ENCODE measurements at regions not wholly inside any gene's neighbourhood (a gene's known extent, or its start where the extent isn't known, plus 50 kb on each side); places are given as distances from the start of the nearest gene placed in this dataset.

GRCh38 chr13:61722119-61722518 is 306.5 kb upstream of the PCDH20 start:
- DNase-seq: no peak

DNA sequence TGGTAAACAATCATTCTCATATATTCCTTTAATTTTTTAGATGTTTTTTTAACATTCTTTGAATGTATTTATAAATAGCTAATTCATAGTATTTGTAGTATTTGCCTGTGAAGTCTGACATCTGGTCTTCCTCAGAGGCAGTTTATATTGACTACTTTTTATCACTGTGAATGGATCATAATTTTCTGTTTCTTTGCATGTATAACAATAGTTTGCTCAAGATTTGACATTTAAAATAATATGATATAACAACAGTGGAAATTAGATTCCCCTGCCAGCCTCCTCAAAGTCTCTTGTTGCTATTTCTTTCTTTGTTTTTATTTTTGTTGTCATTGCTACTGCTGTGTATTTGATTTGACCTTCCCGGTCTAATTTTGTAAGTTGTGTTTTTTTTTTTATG is 297.0 kb upstream of the PCDH20 start:
- no peak for DNase-seq

DNA sequence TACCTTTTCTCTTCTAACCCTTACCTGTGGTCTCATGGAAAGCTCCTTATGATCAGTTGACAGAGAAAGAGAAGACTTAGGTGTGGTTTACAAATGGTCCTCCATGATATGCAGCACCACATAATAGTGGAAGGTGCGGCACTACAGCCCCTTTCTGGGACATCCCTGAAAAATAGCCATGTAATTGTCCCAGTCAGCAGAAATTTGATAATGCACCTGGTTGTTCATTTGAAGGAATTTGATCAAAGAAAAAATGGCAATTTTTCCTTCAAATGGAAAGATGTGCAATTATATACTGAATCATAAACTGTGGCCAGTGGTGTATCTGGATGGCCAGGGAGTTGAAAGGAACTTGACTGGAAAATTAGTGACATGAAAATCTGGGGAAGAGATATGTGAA is 293.6 kb upstream of the PCDH20 start:
- no peak for DNase-seq

GRCh38 chr13:61706899-61707298 is 291.2 kb upstream of the PCDH20 start:
- no peak for DNase-seq

DNA sequence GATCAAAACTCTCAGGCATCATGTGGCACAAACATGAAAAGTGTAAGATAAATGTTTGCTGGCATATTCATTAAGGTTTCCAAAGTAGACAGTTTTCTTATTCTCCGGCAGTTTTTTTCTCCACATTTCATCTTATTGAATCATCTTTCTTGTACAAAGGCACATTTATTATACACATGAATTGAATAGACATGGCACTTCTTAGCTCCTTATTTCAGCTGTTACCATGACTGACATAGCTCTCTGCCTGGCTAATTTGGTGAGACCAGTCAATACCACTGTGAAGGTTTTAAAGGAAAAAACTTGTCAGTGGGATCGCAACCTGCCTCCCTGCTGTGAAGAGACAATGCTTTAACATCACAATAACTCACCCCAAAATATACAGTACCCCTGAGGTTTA is 285.0 kb upstream of the PCDH20 start:
- DNase-seq: no peak

DNA sequence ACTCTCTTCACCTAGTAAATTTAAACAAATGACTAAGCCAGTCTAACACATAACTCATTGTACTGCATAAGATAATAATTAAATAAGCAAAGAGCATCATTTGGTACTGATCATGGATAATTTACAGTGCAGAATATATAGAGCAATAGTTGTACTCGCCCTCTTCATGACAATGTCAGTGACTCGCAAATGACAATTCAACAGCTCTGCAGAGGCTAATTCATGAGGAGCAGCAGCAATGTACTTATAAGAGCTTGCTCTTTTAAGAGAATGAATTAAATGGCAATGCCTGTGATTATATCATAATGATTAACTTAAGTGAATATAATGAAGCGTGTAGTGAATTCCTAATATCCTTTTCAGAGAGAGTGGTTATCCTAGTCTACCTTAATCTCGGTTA is 284.5 kb upstream of the PCDH20 start:
- no peak for DNase-seq

DNA sequence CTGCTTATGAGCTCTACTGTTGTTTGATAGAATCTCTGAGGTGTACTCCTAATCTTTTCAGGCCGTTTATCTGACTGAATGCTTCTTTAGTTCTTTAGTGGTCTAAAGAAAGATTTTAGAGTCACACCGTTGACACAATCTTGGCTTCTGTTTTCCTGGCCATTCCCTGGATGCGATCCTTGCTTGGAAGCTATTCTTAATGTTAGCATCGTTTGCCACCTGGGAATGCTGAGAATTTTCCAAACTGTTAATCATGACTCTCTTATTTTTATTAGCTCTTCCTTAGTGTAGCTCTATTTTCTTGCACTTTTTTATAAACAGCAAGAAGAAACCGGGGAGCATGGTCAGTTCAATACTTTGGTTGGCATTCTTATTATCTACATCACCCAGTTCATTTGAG is 281.0 kb upstream of the PCDH20 start:
- DNase-seq: no peak

DNA sequence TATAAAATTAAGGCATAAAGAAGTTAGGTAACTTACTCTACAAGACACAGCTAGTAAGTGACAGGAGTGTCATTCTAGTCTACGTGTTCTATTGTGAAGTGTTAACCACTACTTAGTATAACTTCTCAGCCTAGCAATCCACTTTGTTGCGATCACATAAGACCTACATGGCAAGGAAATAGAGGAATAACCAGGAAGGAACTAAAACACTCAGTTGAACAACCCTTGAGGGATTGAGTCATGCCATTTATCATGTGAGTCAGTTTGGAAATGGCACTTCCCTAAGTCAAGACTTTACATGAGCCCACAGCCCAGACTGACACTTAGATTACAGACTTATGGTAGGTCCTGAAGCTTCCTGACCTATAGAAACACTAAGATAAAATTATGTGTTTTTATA is 279.5 kb upstream of the PCDH20 start:
- no peak for DNase-seq

DNA sequence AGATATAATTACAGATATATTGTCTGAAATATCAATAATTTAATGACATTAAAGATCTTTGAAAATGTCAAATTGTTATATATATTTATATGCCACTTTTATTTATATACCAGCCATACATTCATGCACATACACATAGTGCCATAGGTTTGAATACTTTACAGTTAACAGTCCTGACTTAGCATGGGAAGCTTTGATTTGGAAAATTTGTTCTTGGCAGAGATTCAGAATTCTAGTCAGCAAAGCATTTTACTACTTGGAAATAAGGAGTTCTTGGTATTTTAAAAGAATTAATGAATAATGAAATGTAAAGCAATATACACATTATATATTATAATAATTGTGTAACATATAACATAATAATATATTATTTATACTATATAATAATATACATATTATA is 277.0 kb upstream of the PCDH20 start:
- DNase-seq: no peak

- DNase-seq: no peak
Measured at GRCh38 chr13:61685682-61686012, 270.0 kb upstream of the PCDH20 start.

- no peak for DNase-seq
Measured at GRCh38 chr13:61684976-61685681, 269.5 kb upstream of the PCDH20 start.

GRCh38 chr13:61672756-61673155 is 257.1 kb upstream of the PCDH20 start:
- no peak for DNase-seq

DNA sequence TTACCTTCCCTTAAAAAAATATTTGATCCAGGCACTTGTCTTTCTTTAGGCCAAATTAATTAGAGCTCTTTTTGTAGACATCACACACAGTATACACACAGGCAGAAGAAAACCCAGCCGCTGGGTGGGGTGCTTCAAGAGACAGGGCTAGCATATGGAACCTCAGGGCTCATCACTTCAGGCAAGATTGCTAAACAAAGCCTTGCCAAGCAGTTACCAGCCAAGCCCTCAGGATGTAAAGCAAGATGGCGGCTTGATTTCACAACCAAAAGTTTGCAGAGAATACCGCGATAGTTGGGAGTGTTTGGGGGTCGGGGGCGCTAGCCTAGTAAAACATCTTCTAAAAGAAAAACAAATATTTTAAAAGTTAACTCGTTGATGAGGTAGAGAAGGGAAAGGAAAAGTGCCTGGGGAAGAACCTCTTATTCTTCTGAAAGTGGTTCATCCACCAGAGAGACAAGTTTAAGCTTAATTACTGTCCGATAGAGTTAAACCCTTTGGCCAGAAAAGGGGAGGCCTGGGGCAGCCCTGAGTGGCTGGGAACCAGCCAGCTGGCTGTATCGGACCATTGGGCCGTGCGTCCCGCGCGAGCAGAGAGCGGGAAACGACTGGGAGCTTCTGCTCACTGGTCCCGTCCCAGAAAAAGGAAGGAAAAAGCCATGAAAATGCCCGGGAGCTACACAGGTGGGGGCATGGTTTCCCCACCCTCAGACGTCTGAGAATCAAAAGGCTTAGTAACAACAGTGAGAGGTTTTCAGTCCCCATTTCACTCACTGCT is 254.9 kb upstream of the PCDH20 start:
- no peak for DNase-seq

- no peak for DNase-seq
Measured at GRCh38 chr13:61664801-61665705, 249.4 kb upstream of the PCDH20 start.

DNA sequence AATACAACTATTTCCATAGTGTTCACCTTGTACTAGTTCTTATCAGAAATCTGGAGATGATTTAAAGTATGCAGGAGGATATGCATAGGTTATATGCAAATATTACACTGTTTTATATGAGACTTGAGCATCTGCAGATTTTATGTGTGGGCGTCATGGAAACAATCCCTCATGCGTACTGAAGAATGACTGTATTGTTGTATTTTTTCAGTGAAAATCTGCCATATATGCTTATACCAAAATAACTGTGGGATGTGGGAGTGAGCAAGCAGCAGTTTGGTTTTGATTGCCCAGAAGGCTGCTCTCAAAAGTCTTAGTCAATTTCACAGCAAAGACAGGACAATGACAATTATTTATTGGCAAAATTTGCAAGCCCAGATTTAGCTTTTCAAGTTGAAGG is 238.8 kb upstream of the PCDH20 start:
- DNase-seq: no peak

- no peak for DNase-seq
Measured at GRCh38 chr13:61648547-61648946, 232.9 kb upstream of the PCDH20 start.

DNA sequence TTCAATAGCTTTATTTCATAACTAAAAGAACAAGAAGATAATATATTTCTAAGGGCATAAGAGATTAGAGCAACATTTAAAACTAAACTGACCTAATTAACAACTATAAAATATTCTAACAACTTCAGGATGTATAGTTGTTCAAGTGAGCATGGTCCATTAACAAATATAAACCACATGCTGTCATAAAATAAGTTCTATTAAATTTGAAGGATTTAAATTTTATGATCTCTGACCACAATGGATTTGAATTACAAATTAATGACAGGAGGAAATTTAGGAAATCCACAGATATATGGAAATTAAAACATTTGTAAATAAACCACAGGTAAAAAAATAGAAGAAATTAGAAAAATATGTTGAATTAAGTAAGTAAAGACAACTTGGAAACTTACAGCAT is 196.5 kb upstream of the PCDH20 start:
- no peak for DNase-seq

GRCh38 chr13:61608138-61608537 is 192.5 kb upstream of the PCDH20 start:
- no peak for DNase-seq

- DNase-seq: no peak
Measured at GRCh38 chr13:61600360-61601033, 184.8 kb upstream of the PCDH20 start.

- DNase-seq: no peak
Measured at GRCh38 chr13:61592489-61592888, 176.8 kb upstream of the PCDH20 start.

GRCh38 chr13:61575973-61576372 is 160.3 kb upstream of the PCDH20 start:
- DNase-seq: no peak

- no peak for DNase-seq
Measured at GRCh38 chr13:61563645-61564044, 148.0 kb upstream of the PCDH20 start.

DNA sequence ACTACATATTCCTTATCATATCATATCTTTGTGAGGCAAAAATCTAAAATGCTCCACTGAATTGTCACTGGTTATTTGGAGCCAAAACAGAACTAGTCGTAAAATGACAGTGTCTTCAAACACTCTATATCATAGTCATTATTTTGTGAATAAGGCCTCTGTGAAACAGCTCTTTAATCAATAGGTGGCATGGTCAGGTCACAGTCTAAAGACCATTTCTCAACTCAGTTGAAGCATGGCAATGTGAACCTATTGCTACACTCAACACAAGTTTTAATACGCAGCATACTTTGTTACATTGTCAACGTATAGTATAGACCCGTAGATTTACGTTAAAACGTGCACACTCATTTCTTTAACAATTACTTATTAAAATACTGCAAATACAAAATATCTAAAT is 131.3 kb upstream of the PCDH20 start:
- no peak for DNase-seq
